B cell (primary cell): ENCODE measurements at regions not wholly inside any gene's neighbourhood (a gene's known extent, or its start where the extent isn't known, plus 50 kb on each side); places are given as distances from the start of the nearest gene placed in this dataset.

ENCODE experiments used
- ATAC-seq: fragments of 200-7000 bp; cut with Tn5 transposase; one replicate; pipeline ENCODE4 v1.10.0; 2021; ENCODE audit warnings: low read depth, mild to moderate bottlenecking, moderate number of reproducible peaks, moderate library complexity
- CTCF ChIA-PET: fragments of 350-600 bp; sonication (Branson Sonifier 250); formaldehyde crosslinking; loops from one replicate; lab custom pipeline; 2021; ENCODE audit warnings: antibody characterized with exemption, inconsistent platforms; lab: Charles Lee
- POLR2A ChIA-PET: fragments of 350-600 bp; sonication (Branson Sonifier 250); formaldehyde crosslinking; loops from one replicate; lab custom pipeline; 2021; ENCODE audit warnings: antibody characterized with exemption; lab: Charles Lee
- DNase-seq: peaks from one replicate; pipeline ENCODE4 v3.0.0; 2013
- H2AFZ ChIP-seq: 2 replicates; pipeline ENCODE4 v1.6.1; 2012; ENCODE audit warnings: mild to moderate bottlenecking, low read depth, low read length; ENCODE audit not compliant: insufficient read depth, poor library complexity, severe bottlenecking
- H3K27ac ChIP-seq, 2 donors: 1 replicate in 1 of 2; 2 replicates in 1 of 2; pipeline ENCODE4 v1.5.1; 2012 to 2013; ENCODE audit warnings: low read length in 2 of 2, mild to moderate bottlenecking in 2 of 2, moderate library complexity in 1 of 2
- H3K27me3 ChIP-seq, 4 experiments: fragments of 200-600 bp in 1 of 4; sonication (generic) in 1 of 4; replicated peaks in 1 of 4; 1 replicate in 2 of 4; 2 replicates in 2 of 4; pipeline versions ENCODE4 v1.6.1 to v1.7.0; 2013 to 2016; ENCODE audit warnings: low read length in 3 of 4, mild to moderate bottlenecking in 2 of 4, mixed read lengths in 1 of 4, moderate library complexity in 1 of 4; ENCODE audit not compliant: insufficient read depth in 4 of 4, control insufficient read depth in 3 of 4; ENCODE audit errors: control extremely low read depth in 1 of 4
- H3K36me3 ChIP-seq, 2 experiments: replicated peaks in 1 of 2; 1 replicate in 1 of 2; 2 replicates in 1 of 2; pipeline versions ENCODE4 v1.6.1 to v1.7.1; 2013; ENCODE audit warnings: low read length in 1 of 2; ENCODE audit not compliant: insufficient read depth in 2 of 2, control insufficient read depth in 1 of 2; ENCODE audit errors: control extremely low read depth in 1 of 2, extremely low read depth in 1 of 2
- H3K4me1 ChIP-seq, 2 donors: fragments of 200-600 bp in 1 of 2; sonication (generic) in 1 of 2; 1 replicate in 1 of 2; 2 replicates in 1 of 2; pipeline versions ENCODE4 v1.5.1 to v1.6.1; 2013 to 2017; ENCODE audit warnings: low read length in 2 of 2; ENCODE audit not compliant: control insufficient read depth in 2 of 2, insufficient read depth in 2 of 2
- H3K4me2 ChIP-seq: replicated peaks from 2 replicates; pipeline ENCODE3; 2012; ENCODE audit warnings: mild to moderate bottlenecking, low read depth, low read length; ENCODE audit not compliant: poor library complexity, severe bottlenecking
- H3K4me3 ChIP-seq, 5 experiments: fragments of 200-600 bp in 1 of 5; sonication (generic) in 1 of 5; 1 replicate in 3 of 5; 2 replicates in 2 of 5; pipeline versions ENCODE4 v1.5.1 to v1.7.0; 2011 to 2016; ENCODE audit warnings: low read length in 4 of 5, mild to moderate bottlenecking in 4 of 5, low read depth in 2 of 5, control low read depth in 1 of 5, moderate library complexity in 1 of 5; ENCODE audit not compliant: insufficient read depth in 1 of 5; ENCODE audit errors: control extremely low read depth in 1 of 5, extremely low read depth in 1 of 5
- H3K79me2 ChIP-seq: fragments of 200-600 bp; sonication (generic); one replicate; pipeline ENCODE4 v1.6.0; 2016; ENCODE audit warnings: low read length; ENCODE audit not compliant: control insufficient read depth, insufficient read depth
- H3K9ac ChIP-seq: fragments of 200-600 bp; sonication (generic); 2 replicates; pipeline ENCODE4 v1.6.1; 2017; ENCODE audit warnings: mild to moderate bottlenecking, low read length, moderate library complexity
- H3K9me3 ChIP-seq, 3 donors: one replicate each; pipeline versions ENCODE4 v1.6.1 to v1.7.1; 2013; ENCODE audit warnings: low read length in 2 of 3; ENCODE audit not compliant: control insufficient read depth in 2 of 3, insufficient read depth in 1 of 3; ENCODE audit errors: control extremely low read depth in 1 of 3
- H4K20me1 ChIP-seq: 2 replicates; pipeline ENCODE4 v1.6.0; 2012; ENCODE audit warnings: mild to moderate bottlenecking, low read length; ENCODE audit not compliant: insufficient read depth, control insufficient read depth, poor library complexity, severe bottlenecking
- H3K27ac Mint-ChIP-seq: one replicate; pipeline ENCODE4 v1.8.0; 2021; ENCODE audit warnings: mixed read lengths
- H3K27me3 Mint-ChIP-seq: one replicate; pipeline ENCODE4 v1.8.0; 2021; ENCODE audit warnings: mixed read lengths
- H3K4me1 Mint-ChIP-seq: one replicate; pipeline ENCODE4 v1.8.0; 2021; ENCODE audit warnings: mixed read lengths
- H3K4me3 Mint-ChIP-seq: one replicate; pipeline ENCODE4 v1.8.0; 2021; ENCODE audit warnings: mixed read lengths
- H3K9me3 Mint-ChIP-seq: one replicate; pipeline ENCODE4 v1.8.0; 2022; ENCODE audit warnings: mixed read lengths; ENCODE audit not compliant: insufficient read depth
- EZH2 ChIP-seq: IDR thresholded peaks from 2 replicates; pipeline ENCODE4 v1.6.1; 2012; ENCODE audit warnings: borderline replicate concordance, low read depth, mild to moderate bottlenecking, moderate library complexity, low read length; ENCODE audit not compliant: insufficient read depth, poor library complexity, severe bottlenecking
- WGBS: methylation state at CpG from one replicate; pipeline ENCODE4 v1.1.5; 2013; ENCODE audit warnings: missing lambda C conversion rate; ENCODE audit not compliant: insufficient coverage; 5-methylcytosine and 5-hydroxymethylcytosine counted together
- intact Hi-C: fragments of 100-400 bp; cut with micrococcal nuclease; formaldehyde crosslinking; loops from one replicate; pipeline ENCODE4 v1.10.0; 2022
- TF ChIP-seq, protein P1 (sequence below): fragments of 200-600 bp; IDR thresholded peaks from one replicate; pipeline ENCODE4 v1.8.0; 2022; ENCODE audit warnings: antibody characterized with exemption, mild to moderate bottlenecking

DNA sequence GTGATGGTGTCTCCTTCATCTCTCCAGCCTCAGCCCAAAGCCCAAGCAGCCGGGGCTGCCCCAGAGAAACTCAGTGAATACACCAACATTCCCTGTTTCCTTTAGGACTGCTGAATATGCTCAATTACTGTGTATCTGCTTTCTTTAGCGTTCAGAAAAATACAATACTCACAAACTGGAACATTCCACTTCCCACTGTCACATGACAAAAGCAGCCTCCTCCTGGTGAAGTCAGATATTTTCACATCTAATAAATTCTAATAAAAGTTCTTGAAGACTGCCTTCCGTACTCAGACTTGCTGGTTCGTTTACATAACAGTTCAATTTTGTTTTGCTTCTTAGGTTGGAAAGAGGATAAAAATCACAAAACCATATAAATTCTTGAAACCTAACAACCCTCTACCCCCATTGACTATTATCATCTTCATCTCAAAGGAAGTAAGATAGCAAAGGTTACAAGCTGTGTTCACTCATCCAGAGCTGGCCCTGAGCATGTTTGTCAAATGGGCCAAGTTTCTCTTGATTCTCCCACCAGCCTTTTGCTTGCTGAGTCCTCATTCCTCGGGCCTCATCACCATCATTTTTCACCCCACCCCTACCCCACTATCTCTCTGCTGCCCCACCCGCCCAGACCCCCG, 190.8 kb upstream of the HNRNPA3 start:
- Histone ChIP-seq H3K4me3 (no peak overlapping the region), H3K27me3 (no peaks in the 10 kb centered on the region), H3K4me2 (no peak overlapping the region), H3K9me3 (no peaks in the 10 kb centered on the region), H3K27ac (no peak overlapping the region), H4K20me1 (no peaks in the 10 kb centered on the region), H3K4me1 (no peaks in the 10 kb centered on the region), H3K36me3 (no peaks in the 10 kb centered on the region), H3K9ac (no peak overlapping the region), H2AFZ (no peak overlapping the region), H3K79me2 (no peaks in the 10 kb centered on the region)
- intact Hi-C loops = no loop called here
- Mint-ChIP-seq H3K4me3 (no peak overlapping the region), H3K27ac (no peak overlapping the region), H3K27me3 (peaks cover 20% of the 10 kb centered on the region), H3K9me3 (no peaks in the 10 kb centered on the region), H3K4me1 (no peaks in the 10 kb centered on the region)
- ChIA-PET CTCF (no interaction called here), POLR2A (no interaction called here)
- TF ChIP-seq EZH2 = no peak
- TF ChIP-seq, protein P1, sequence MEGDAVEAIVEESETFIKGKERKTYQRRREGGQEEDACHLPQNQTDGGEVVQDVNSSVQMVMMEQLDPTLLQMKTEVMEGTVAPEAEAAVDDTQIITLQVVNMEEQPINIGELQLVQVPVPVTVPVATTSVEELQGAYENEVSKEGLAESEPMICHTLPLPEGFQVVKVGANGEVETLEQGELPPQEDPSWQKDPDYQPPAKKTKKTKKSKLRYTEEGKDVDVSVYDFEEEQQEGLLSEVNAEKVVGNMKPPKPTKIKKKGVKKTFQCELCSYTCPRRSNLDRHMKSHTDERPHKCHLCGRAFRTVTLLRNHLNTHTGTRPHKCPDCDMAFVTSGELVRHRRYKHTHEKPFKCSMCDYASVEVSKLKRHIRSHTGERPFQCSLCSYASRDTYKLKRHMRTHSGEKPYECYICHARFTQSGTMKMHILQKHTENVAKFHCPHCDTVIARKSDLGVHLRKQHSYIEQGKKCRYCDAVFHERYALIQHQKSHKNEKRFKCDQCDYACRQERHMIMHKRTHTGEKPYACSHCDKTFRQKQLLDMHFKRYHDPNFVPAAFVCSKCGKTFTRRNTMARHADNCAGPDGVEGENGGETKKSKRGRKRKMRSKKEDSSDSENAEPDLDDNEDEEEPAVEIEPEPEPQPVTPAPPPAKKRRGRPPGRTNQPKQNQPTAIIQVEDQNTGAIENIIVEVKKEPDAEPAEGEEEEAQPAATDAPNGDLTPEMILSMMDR = no peak
- no peak for ATAC-seq
- WGBS = 70% methylated on average over 2 of the region's 7 CpGs
- no peak for DNase-seq

DNA sequence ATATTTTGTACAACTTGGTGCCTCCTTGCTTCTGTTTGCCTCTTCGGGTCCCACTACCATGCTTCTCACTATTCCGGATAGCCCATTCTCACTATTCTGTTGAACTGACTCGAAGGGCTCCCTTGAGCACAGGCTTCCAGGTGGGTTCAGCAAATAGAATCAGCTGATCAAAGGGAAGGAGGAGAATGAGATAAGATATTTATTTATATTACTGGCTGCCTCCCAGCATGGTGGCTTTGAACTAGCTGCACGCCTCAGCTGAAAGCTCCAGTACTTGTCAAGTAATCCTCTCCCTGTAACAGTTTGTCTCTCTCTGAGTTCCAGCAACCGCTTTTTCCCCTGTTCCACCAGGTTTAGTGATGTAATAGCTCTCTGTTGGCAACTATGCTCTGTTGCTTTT, 187.8 kb upstream of the HNRNPA3 start:
- Mint-ChIP-seq H3K4me1 (no peaks in the 10 kb centered on the region), H3K4me3 (no peak overlapping the region), H3K27me3 (peaks cover 11% of the 10 kb centered on the region), H3K9me3 (no peaks in the 10 kb centered on the region), H3K27ac (no peak overlapping the region)
- no peak overlapping the region for H3K4me2 ChIP-seq
- no peak for ATAC-seq
- DNase-seq = no peak
- H4K20me1 ChIP-seq = no peaks in the 10 kb centered on the region
- no peak overlapping the region for H3K4me3 ChIP-seq
- H3K9me3 ChIP-seq = no peaks in the 10 kb centered on the region
- no peak overlapping the region for H3K9ac ChIP-seq
- no peak for TF ChIP-seq EZH2
- TF ChIP-seq, protein P1 = no peak
- H2AFZ ChIP-seq = no peak overlapping the region
- POLR2A ChIA-PET = no interaction called here
- no peaks in the 10 kb centered on the region for H3K79me2 ChIP-seq
- no peaks in the 10 kb centered on the region for H3K4me1 ChIP-seq
- intact Hi-C loops = no loop called here
- no peaks in the 10 kb centered on the region for H3K27me3 ChIP-seq
- CTCF ChIA-PET = interaction anchor here (0.8 kb wide), 1 partner anchor 124 kb away, joined by 3 read pairs; no protein-coding TSS in a partner anchor
- H3K27ac ChIP-seq = no peak overlapping the region
- 100% methylated on average over 1 of the region's 5 CpGs for WGBS
- no peaks in the 10 kb centered on the region for H3K36me3 ChIP-seq
